ENCODE measurements at regions not wholly inside any gene's neighbourhood (a gene's known extent, or its start where the extent isn't known, plus 50 kb on each side); places are given as distances from the start of the nearest gene placed in this dataset.

GRCh38 chr11:37612146-37612545 lies 1014.1 kb upstream of the RAG2 start:
- Histone ChIP-seq H3K9ac (ENCODE audit: extremely low read depth, insufficient read length, low read length) (no peak overlapping the region), H4K20me1 (ENCODE audit: control insufficient read depth, insufficient read depth, insufficient read length) (no peaks in the 10 kb centered on the region), H3K4me2 (ENCODE audit: insufficient read depth, insufficient read length, low read length) (no peak overlapping the region), H3K56ac (ENCODE audit: insufficient read length, low read depth, low read length) (no peak overlapping the region), H3K23ac (ENCODE audit: insufficient read length, low read depth, low read length) (no peak overlapping the region), H4K91ac (ENCODE audit: insufficient read length, low read depth, low read length) (no peak overlapping the region), H3K23me2 (ENCODE audit: insufficient read length, low read depth, low read length, poor library complexity, severe bottlenecking) (no peaks in the 10 kb centered on the region), H4K8ac (replicated peaks; ENCODE audit: insufficient read length, low read depth, low read length) (no peak overlapping the region), H3K79me2 (ENCODE audit: insufficient read depth, low read length) (no peaks in the 10 kb centered on the region), H3K27me3 (ENCODE audit: insufficient read depth, low read length) (no peaks in the 10 kb centered on the region), H3K14ac (ENCODE audit: insufficient read depth, low read length) (no peak overlapping the region), H2BK5ac (ENCODE audit: insufficient read length, low read length) (no peak overlapping the region), H3K9me3 (ENCODE audit: control insufficient read depth, low read depth, low read length) (no peaks in the 10 kb centered on the region), H2AFZ (ENCODE audit: low read length) (no peak overlapping the region), H3K18ac (ENCODE audit: insufficient read length, low read depth, low read length) (no peak overlapping the region), H2AK5ac (ENCODE audit: insufficient read length, low read length) (no peak overlapping the region), H3K4me1 (ENCODE audit: insufficient read depth, low read length) (no peaks in the 10 kb centered on the region), H3K27ac (ENCODE audit: insufficient read length, low read depth, low read length) (no peak overlapping the region), H4K5ac (ENCODE audit: insufficient read length, low read depth, low read length) (no peak overlapping the region), H2BK15ac (ENCODE audit: low read depth, low read length) (no peak overlapping the region), H3K4ac (ENCODE audit: low read depth, low read length) (no peak overlapping the region), H3K79me1 (ENCODE audit: insufficient read depth, low read depth, low read length, poor library complexity, severe bottlenecking) (no peaks in the 10 kb centered on the region), H3T11ph (ENCODE audit: low read length) (no peak overlapping the region), H2BK120ac (ENCODE audit: low read depth, low read length, poor library complexity, severe bottlenecking) (no peak overlapping the region), H2BK12ac (ENCODE audit: insufficient read length, low read depth, low read length) (no peak overlapping the region), H2BK20ac (ENCODE audit: low read depth, low read length, poor library complexity, severe bottlenecking) (no peak overlapping the region)
- DNase-seq: no peak
- no peak for TF ChIP-seq CTCF (conservative IDR thresholded peaks at IDR 0.05)
- Mint-ChIP-seq H3K9me3 (no peaks in the 10 kb centered on the region), H3K4me3 (no peak overlapping the region), H3K27ac (no peak overlapping the region), H3K4me1 (peaks cover 5 to 6% of the 10 kb centered on the region in 2 experiments; a peak in 2 of 4 replicates), H3K27me3 (ENCODE audit: low read depth) (peaks cover 6% of the 10 kb centered on the region; the same call in 1 of the 2 replicates), H3K36me3 (ENCODE audit: insufficient read depth in 1 of 3, low read depth in 3 of 3) (no peaks in the 10 kb centered on the region)
- no CpG with 5 or more reads among the region's 4 CpGs for WGBS (ENCODE audit: extremely low coverage, insufficient read length, low lambda C conversion rate)
